Tongue (tissue), 1 donor: ENCODE measurements at regions not wholly inside any gene's neighbourhood (a gene's known extent, or its start where the extent isn't known, plus 50 kb on each side); places are given as distances from the start of the nearest gene placed in this dataset.
A peak's percentile ranks its signal among the peaks of the same experiment; 100 is the strongest.
"Not testable (repeated sequence)": the region's sequence is repeated elsewhere in the genome, so short reads cannot be mapped to it uniquely, and the experiment has no call there.

Experiments used
- DNase-seq: peaks from one replicate; pipeline ENCODE4 v3.0.0-alpha.2; 2015

GRCh38 chr6:153405931-153406330 lies 274.8 kb upstream of the RGS17 start:
- no peak for DNase-seq

GRCh38 chr6:153401751-153402150 lies 270.7 kb upstream of the RGS17 start:
- no peak for DNase-seq

GRCh38 chr6:153392156-153392555 lies 261.1 kb upstream of the RGS17 start:
- DNase-seq, result no peak

GRCh38 chr6:153373869-153374268 lies 242.8 kb upstream of the RGS17 start:
- no peak for DNase-seq

GRCh38 chr6:153368131-153368530 lies 237.0 kb upstream of the RGS17 start:
- DNase-seq, result no peak

GRCh38 chr6:153367021-153367420 lies 235.9 kb upstream of the RGS17 start:
- DNase-seq, result no peak

- DNase-seq, result no peak
Observed at GRCh38 chr6:153357391-153357790, 226.3 kb upstream of the RGS17 start.

GRCh38 chr6:153340568-153340967 lies 209.5 kb upstream of the RGS17 start:
- DNase-seq, result no peak

GRCh38 chr6:153334121-153334520 lies 203.0 kb upstream of the RGS17 start:
- DNase-seq, result no peak

GRCh38 chr6:153331221-153331620 lies 200.1 kb upstream of the RGS17 start:
- DNase-seq, result not testable (repeated sequence)

GRCh38 chr6:153328194-153328593 lies 197.1 kb upstream of the RGS17 start:
- no peak for DNase-seq

GRCh38 chr6:153325661-153326060 lies 194.6 kb upstream of the RGS17 start:
- DNase-seq, result no peak

GRCh38 chr6:153312634-153313033 lies 181.6 kb upstream of the RGS17 start:
- DNase-seq, result peak; percentile 74

GRCh38 chr6:153309651-153310050 lies 178.6 kb upstream of the RGS17 start:
- DNase-seq, result no peak

GRCh38 chr6:153302133-153302532 lies 171.1 kb upstream of the RGS17 start:
- DNase-seq, result no peak

GRCh38 chr6:153301602-153302001 lies 170.5 kb upstream of the RGS17 start:
- no peak for DNase-seq

GRCh38 chr6:153282456-153282855 lies 151.4 kb upstream of the RGS17 start:
- not testable (repeated sequence) for DNase-seq

GRCh38 chr6:153275997-153276396 lies 144.9 kb upstream of the RGS17 start:
- DNase-seq, result no peak

- no peak for DNase-seq
Observed at GRCh38 chr6:153272201-153272980, 141.3 kb upstream of the RGS17 start.

GRCh38 chr6:153263489-153263888 lies 132.4 kb upstream of the RGS17 start:
- no peak for DNase-seq

- DNase-seq, result no peak
Observed at GRCh38 chr6:153251326-153251725, 120.2 kb upstream of the RGS17 start.

- DNase-seq, result no peak
Observed at GRCh38 chr6:153237670-153238069, 106.6 kb upstream of the RGS17 start.

- peak; percentile 65 for DNase-seq
Observed at GRCh38 chr6:153231048-153231646, 100.1 kb upstream of the RGS17 start.

- DNase-seq, result no peak
Observed at GRCh38 chr6:153218184-153218792, 87.2 kb upstream of the RGS17 start.
